ENCODE measurements at regions not wholly inside any gene's neighbourhood (a gene's known extent, or its start where the extent isn't known, plus 50 kb on each side); places are given as distances from the start of the nearest gene placed in this dataset.

GRCh38 chr6:5854899-5855298 lies 151.8 kb downstream of the NRN1 start:
- peaks cover 9% of the 10 kb centered on the region for H3K9me3 Mint-ChIP-seq (ENCODE audit: low read depth)
- no peak overlapping the region for H3K4me3 Mint-ChIP-seq (ENCODE audit: unreplicated experiment)
- peaks cover 6% of the 10 kb centered on the region for H3K4me1 Mint-ChIP-seq (ENCODE audit: low read depth)
- H3K27me3 Mint-ChIP-seq (ENCODE audit: low read depth), result peaks cover 8% of the 10 kb centered on the region
- H3K36me3 Mint-ChIP-seq (ENCODE audit: low read depth), result no peaks in the 10 kb centered on the region
- no peak for DNase-seq (ENCODE audit: low spot score)
- H3K27ac Mint-ChIP-seq (ENCODE audit: unreplicated experiment), result no peak overlapping the region
- TF ChIP-seq, protein P1, sequence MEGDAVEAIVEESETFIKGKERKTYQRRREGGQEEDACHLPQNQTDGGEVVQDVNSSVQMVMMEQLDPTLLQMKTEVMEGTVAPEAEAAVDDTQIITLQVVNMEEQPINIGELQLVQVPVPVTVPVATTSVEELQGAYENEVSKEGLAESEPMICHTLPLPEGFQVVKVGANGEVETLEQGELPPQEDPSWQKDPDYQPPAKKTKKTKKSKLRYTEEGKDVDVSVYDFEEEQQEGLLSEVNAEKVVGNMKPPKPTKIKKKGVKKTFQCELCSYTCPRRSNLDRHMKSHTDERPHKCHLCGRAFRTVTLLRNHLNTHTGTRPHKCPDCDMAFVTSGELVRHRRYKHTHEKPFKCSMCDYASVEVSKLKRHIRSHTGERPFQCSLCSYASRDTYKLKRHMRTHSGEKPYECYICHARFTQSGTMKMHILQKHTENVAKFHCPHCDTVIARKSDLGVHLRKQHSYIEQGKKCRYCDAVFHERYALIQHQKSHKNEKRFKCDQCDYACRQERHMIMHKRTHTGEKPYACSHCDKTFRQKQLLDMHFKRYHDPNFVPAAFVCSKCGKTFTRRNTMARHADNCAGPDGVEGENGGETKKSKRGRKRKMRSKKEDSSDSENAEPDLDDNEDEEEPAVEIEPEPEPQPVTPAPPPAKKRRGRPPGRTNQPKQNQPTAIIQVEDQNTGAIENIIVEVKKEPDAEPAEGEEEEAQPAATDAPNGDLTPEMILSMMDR (IDR thresholded peaks at IDR 0.05), result no peak

- Mint-ChIP-seq H3K27ac (ENCODE audit: unreplicated experiment) (no peak overlapping the region), H3K4me1 (ENCODE audit: low read depth) (peaks cover 6% of the 10 kb centered on the region), H3K27me3 (ENCODE audit: low read depth) (peaks cover 21% of the 10 kb centered on the region), H3K36me3 (ENCODE audit: low read depth) (no peaks in the 10 kb centered on the region), H3K9me3 (ENCODE audit: low read depth) (peaks cover 6% of the 10 kb centered on the region), H3K4me3 (ENCODE audit: unreplicated experiment) (peak overlapping the region; percentile 62)
- TF ChIP-seq, protein P1 (IDR thresholded peaks at IDR 0.05), result no peak
- DNase-seq (ENCODE audit: low spot score), result no peak
Measured at GRCh38 chr6:5851261-5851757, 155.4 kb downstream of the NRN1 start.

GRCh38 chr6:5850848-5851255 lies 155.9 kb downstream of the NRN1 start:
- DNase-seq (ENCODE audit: low spot score), result no peak
- Mint-ChIP-seq H3K27ac (ENCODE audit: unreplicated experiment) (no peak overlapping the region), H3K27me3 (ENCODE audit: low read depth) (peaks cover 23% of the 10 kb centered on the region), H3K4me3 (ENCODE audit: unreplicated experiment) (peak overlapping the region; percentile 56), H3K9me3 (ENCODE audit: low read depth) (peaks cover 6% of the 10 kb centered on the region), H3K36me3 (ENCODE audit: low read depth) (no peaks in the 10 kb centered on the region), H3K4me1 (ENCODE audit: low read depth) (peaks cover 6% of the 10 kb centered on the region)
- TF ChIP-seq, protein P1 (IDR thresholded peaks at IDR 0.05), result no peak

DNA sequence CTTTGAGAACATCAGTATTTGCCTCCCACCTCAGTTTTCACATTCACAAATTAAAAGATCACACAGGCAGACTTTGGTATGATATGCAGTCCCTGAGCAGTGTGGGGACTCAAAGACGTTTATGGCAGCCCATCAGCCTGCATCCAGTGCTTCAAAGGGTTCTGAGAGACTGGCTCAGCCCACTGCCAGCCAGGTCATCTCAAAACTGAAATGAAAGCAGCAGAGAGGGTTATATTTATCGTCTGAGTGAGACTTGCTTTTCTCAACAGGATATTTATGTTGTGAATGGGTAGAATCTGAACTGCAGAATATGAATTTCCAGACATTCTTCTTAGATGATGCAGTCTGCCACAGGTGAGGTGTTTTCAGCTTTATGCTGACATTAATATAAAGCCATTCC lies 159.8 kb downstream of the NRN1 start:
- Mint-ChIP-seq H3K36me3 (ENCODE audit: low read depth) (no peaks in the 10 kb centered on the region), H3K4me3 (ENCODE audit: unreplicated experiment) (no peak overlapping the region), H3K9me3 (ENCODE audit: low read depth) (peaks cover 11% of the 10 kb centered on the region), H3K27me3 (ENCODE audit: low read depth) (peaks cover 50% of the 10 kb centered on the region), H3K4me1 (ENCODE audit: low read depth) (peaks cover 6% of the 10 kb centered on the region), H3K27ac (ENCODE audit: unreplicated experiment) (no peak overlapping the region)
- no peak for DNase-seq (ENCODE audit: low spot score)
- TF ChIP-seq, protein P1 (IDR thresholded peaks at IDR 0.05), result no peak

- H3K4me3 Mint-ChIP-seq (ENCODE audit: unreplicated experiment), result no peak overlapping the region
- peaks cover 3% of the 10 kb centered on the region for H3K4me1 Mint-ChIP-seq (ENCODE audit: low read depth)
- peaks cover 11% of the 10 kb centered on the region for H3K9me3 Mint-ChIP-seq (ENCODE audit: low read depth)
- TF ChIP-seq, protein P1 (IDR thresholded peaks at IDR 0.05), result no peak
- H3K27ac Mint-ChIP-seq (ENCODE audit: unreplicated experiment), result no peak overlapping the region
- no peak for DNase-seq (ENCODE audit: low spot score)
- H3K36me3 Mint-ChIP-seq (ENCODE audit: low read depth), result no peaks in the 10 kb centered on the region
- peaks cover 49% of the 10 kb centered on the region for H3K27me3 Mint-ChIP-seq (ENCODE audit: low read depth)
Measured at GRCh38 chr6:5846335-5846734, 160.4 kb downstream of the NRN1 start.

Data from chondrocyte (in vitro differentiated cells).